ENCODE measurements at regions not wholly inside any gene's neighbourhood (a gene's known extent, or its start where the extent isn't known, plus 50 kb on each side); places are given as distances from the start of the nearest gene placed in this dataset.
"Not testable (repeated sequence)": the region's sequence is repeated elsewhere in the genome, so short reads cannot be mapped to it uniquely, and the experiment has no call there.

DNA sequence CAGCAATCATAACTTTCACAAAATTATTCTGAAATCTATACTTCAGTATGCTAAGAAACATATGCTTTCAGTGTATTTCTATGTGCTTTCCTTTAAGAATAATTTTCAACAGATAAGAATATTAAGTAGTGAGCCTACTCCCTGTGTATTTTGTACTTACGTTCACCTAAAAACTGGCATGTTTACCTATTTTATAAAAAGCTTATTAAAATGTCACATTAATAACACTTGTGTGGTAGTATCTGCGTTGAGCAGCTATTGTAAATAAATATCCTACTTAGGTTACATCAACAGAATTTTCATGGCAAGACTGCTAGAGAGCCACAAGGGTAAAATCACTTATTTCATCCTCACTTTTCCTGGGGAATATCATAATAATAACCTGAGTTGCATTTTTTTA, 113.4 kb upstream of the SLITRK5 start:
- intact Hi-C loops (cut with DNase I), result no loop called here
- DNase-seq (ENCODE audit: low spot score), result no peak
- Histone ChIP-seq H3K4me3 (no peak overlapping the region), H3K9me3 (no peaks in the 10 kb centered on the region), H3K27me3 (replicated peaks; ENCODE audit: insufficient read depth) (no peaks in the 10 kb centered on the region), H3K4me1 (replicated peaks) (no peaks in the 10 kb centered on the region), H3K36me3 (no peaks in the 10 kb centered on the region), H3K27ac (no peak overlapping the region)
- TF ChIP-seq, protein P1, sequence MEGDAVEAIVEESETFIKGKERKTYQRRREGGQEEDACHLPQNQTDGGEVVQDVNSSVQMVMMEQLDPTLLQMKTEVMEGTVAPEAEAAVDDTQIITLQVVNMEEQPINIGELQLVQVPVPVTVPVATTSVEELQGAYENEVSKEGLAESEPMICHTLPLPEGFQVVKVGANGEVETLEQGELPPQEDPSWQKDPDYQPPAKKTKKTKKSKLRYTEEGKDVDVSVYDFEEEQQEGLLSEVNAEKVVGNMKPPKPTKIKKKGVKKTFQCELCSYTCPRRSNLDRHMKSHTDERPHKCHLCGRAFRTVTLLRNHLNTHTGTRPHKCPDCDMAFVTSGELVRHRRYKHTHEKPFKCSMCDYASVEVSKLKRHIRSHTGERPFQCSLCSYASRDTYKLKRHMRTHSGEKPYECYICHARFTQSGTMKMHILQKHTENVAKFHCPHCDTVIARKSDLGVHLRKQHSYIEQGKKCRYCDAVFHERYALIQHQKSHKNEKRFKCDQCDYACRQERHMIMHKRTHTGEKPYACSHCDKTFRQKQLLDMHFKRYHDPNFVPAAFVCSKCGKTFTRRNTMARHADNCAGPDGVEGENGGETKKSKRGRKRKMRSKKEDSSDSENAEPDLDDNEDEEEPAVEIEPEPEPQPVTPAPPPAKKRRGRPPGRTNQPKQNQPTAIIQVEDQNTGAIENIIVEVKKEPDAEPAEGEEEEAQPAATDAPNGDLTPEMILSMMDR (IDR thresholded peaks at IDR 0.05), result no peak
- no peak for TF ChIP-seq POLR2A (IDR thresholded peaks at IDR 0.05)
- TF ChIP-seq POLR2AphosphoS5 (IDR thresholded peaks at IDR 0.05), result no peak
- 35% methylated on average over 2 of the region's 2 CpGs for WGBS

GRCh38 chr13:87561580-87561979, 109.6 kb upstream of the SLITRK5 start:
- H3K27ac ChIP-seq; intact Hi-C loops (cut with DNase I); H3K9me3 ChIP-seq; DNase-seq (ENCODE audit: low spot score); H3K27me3 ChIP-seq (replicated peaks; ENCODE audit: insufficient read depth); H3K4me1 ChIP-seq (replicated peaks); H3K4me3 ChIP-seq; H3K36me3 ChIP-seq: not testable (repeated sequence)
- 98% methylated on average over 24 of the region's 31 CpGs for WGBS

DNA sequence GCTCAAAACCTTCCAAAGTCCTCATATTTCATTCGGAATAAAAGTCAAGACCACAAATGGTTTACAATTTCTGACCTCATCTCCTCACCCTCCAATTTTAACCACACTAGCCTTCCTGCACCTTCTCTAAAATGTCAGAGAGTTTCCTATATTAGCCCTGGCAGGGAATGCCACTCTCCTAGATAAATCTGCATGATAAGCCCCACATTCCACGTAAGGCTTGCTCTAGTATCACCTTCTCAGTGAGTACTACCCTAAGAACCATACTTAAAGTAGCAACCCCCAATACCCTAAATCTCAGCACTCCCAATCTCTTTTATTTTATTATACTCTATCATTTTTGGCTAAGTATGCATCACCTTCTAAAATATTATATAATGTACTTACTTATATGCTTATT, 100.5 kb upstream of the SLITRK5 start:
- H3K4me3 ChIP-seq, result no peak overlapping the region
- 69% methylated on average over 2 of the region's 2 CpGs for WGBS
- no peaks in the 10 kb centered on the region for H3K27me3 ChIP-seq (replicated peaks; ENCODE audit: insufficient read depth)
- H3K27ac ChIP-seq, result no peak overlapping the region
- no peaks in the 10 kb centered on the region for H3K4me1 ChIP-seq (replicated peaks)
- H3K9me3 ChIP-seq, result no peaks in the 10 kb centered on the region
- intact Hi-C loops (cut with DNase I), result no loop called here
- TF ChIP-seq POLR2A (IDR thresholded peaks at IDR 0.05), result no peak
- TF ChIP-seq, protein P1 (IDR thresholded peaks at IDR 0.05), result no peak
- TF ChIP-seq POLR2AphosphoS5 (IDR thresholded peaks at IDR 0.05), result no peak
- no peaks in the 10 kb centered on the region for H3K36me3 ChIP-seq
- no peak for DNase-seq (ENCODE audit: low spot score)

DNA sequence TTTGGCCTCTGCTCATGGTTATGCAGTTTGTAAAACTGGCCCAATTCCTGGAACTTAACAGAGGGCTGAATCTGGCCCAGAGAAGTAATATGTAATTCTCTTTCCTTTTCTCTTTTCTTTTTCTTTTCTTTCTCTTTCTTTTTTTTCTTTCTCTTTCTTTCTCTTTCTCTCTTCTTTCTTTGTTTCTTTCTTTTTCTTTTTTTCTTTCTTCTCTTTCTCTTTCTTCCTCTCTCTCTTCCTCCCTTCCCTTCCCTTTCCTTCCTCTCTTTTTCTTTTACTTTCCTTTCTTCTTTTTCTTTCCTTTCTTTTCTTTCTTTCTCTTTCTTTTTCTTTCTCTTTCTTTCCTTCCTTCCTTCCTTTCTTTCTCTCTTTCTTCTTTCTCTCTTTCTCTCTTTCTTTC, 88.8 kb upstream of the SLITRK5 start:
- H3K9me3 ChIP-seq, result no peaks in the 10 kb centered on the region
- no peak overlapping the region for H3K27ac ChIP-seq
- intact Hi-C loops (cut with DNase I), result no loop called here
- H3K4me1 ChIP-seq (replicated peaks), result no peaks in the 10 kb centered on the region
- no peaks in the 10 kb centered on the region for H3K36me3 ChIP-seq
- no peak for DNase-seq (ENCODE audit: low spot score)
- no peak overlapping the region for H3K4me3 ChIP-seq
- H3K27me3 ChIP-seq (replicated peaks; ENCODE audit: insufficient read depth), result no peaks in the 10 kb centered on the region
- TF ChIP-seq POLR2AphosphoS5 (IDR thresholded peaks at IDR 0.05) (no peak), POLR2A (IDR thresholded peaks at IDR 0.05) (no peak)
- TF ChIP-seq, protein P1 (IDR thresholded peaks at IDR 0.05), result no peak

- intact Hi-C loops (cut with DNase I), result no loop called here
- 97% methylated on average over 1 of the region's 1 CpG for WGBS
- DNase-seq (ENCODE audit: low spot score), result no peak
Measured at GRCh38 chr13:87590518-87590917, 80.7 kb upstream of the SLITRK5 start.

GRCh38 chr13:87604437-87604836, 66.7 kb upstream of the SLITRK5 start:
- H3K36me3 ChIP-seq; H3K4me3 ChIP-seq; intact Hi-C loops (cut with DNase I); DNase-seq (ENCODE audit: low spot score); H3K9me3 ChIP-seq; H3K27me3 ChIP-seq (replicated peaks; ENCODE audit: insufficient read depth); H3K27ac ChIP-seq; H3K4me1 ChIP-seq (replicated peaks): not testable (repeated sequence)
- WGBS, result 74% methylated on average over 2 of the region's 2 CpGs

More at GRCh38 chr13:87590518-87590917, 80.7 kb upstream of the SLITRK5 start:
- Histone ChIP-seq H3K4me1 (replicated peaks) (no peaks in the 10 kb centered on the region), H3K36me3 (no peaks in the 10 kb centered on the region), H3K27ac (no peak overlapping the region), H3K27me3 (replicated peaks; ENCODE audit: insufficient read depth) (no peaks in the 10 kb centered on the region), H3K4me3 (no peak overlapping the region), H3K9me3 (no peaks in the 10 kb centered on the region)
- TF ChIP-seq POLR2AphosphoS5 (IDR thresholded peaks at IDR 0.05), result no peak
- no peak for TF ChIP-seq POLR2A (IDR thresholded peaks at IDR 0.05)
- TF ChIP-seq, protein P1 (IDR thresholded peaks at IDR 0.05), result no peak
